ENCODE measurements at regions not wholly inside any gene's neighbourhood (a gene's known extent, or its start where the extent isn't known, plus 50 kb on each side); places are given as distances from the start of the nearest gene placed in this dataset.

- ATAC-seq (ENCODE audit: poor library complexity) (no peak), DNase-seq (no peak)
- intact Hi-C loops (cut with DNase I), result no loop called here
Measured at GRCh38 chr17:11094331-11094730, 146.7 kb upstream of the SHISA6 start.

- no peak for ATAC-seq (ENCODE audit: poor library complexity)
- intact Hi-C loops (cut with DNase I), result no loop called here
- no peak for DNase-seq
Measured at GRCh38 chr17:11086646-11087340, 154.2 kb upstream of the SHISA6 start.

- intact Hi-C loops (cut with DNase I), result no loop called here
Measured at GRCh38 chr17:11082559-11082958, 158.5 kb upstream of the SHISA6 start.

GRCh38 chr17:11081342-11081741 is 159.7 kb upstream of the SHISA6 start:
- ATAC-seq (ENCODE audit: poor library complexity) (no peak), DNase-seq (no peak)
- intact Hi-C loops (cut with DNase I), result no loop called here

More at GRCh38 chr17:11082559-11082958, 158.5 kb upstream of the SHISA6 start:
- ATAC-seq (ENCODE audit: poor library complexity) (no peak), DNase-seq (no peak)

- ATAC-seq (ENCODE audit: poor library complexity) (no peak), DNase-seq (no peak)
- intact Hi-C loops (cut with DNase I), result no loop called here
Measured at GRCh38 chr17:11077673-11078072, 163.3 kb upstream of the SHISA6 start.

GRCh38 chr17:11074451-11074850 is 166.6 kb upstream of the SHISA6 start:
- ATAC-seq (ENCODE audit: poor library complexity), result no peak
- no peak for DNase-seq
- intact Hi-C loops (cut with DNase I), result no loop called here

GRCh38 chr17:11056926-11057325 is 184.1 kb upstream of the SHISA6 start:
- DNase-seq (no peak), ATAC-seq (ENCODE audit: poor library complexity) (no peak)
- intact Hi-C loops (cut with DNase I), result no loop called here

GRCh38 chr17:11053846-11054245 is 187.2 kb upstream of the SHISA6 start:
- ATAC-seq (ENCODE audit: poor library complexity), result no peak
- no peak for DNase-seq
- intact Hi-C loops (cut with DNase I), result no loop called here

GRCh38 chr17:11049539-11049938 is 191.5 kb upstream of the SHISA6 start:
- no peak for DNase-seq
- no peak for ATAC-seq (ENCODE audit: poor library complexity)

GRCh38 chr17:11047228-11047627 is 193.8 kb upstream of the SHISA6 start:
- DNase-seq, result no peak
- ATAC-seq (ENCODE audit: poor library complexity), result no peak
- intact Hi-C loops (cut with DNase I), result no loop called here

More at GRCh38 chr17:11049539-11049938, 191.5 kb upstream of the SHISA6 start:
- intact Hi-C loops (cut with DNase I), result no loop called here

- ATAC-seq (ENCODE audit: poor library complexity) (no peak), DNase-seq (no peak)
- intact Hi-C loops (cut with DNase I), result no loop called here
Measured at GRCh38 chr17:11039342-11039741, 201.5 kb upstream of the PIRT start.

- intact Hi-C loops (cut with DNase I), result no loop called here
- DNase-seq, result no peak
- no peak for ATAC-seq (ENCODE audit: poor library complexity)
Measured at GRCh38 chr17:11035681-11036080, 197.8 kb upstream of the PIRT start.

GRCh38 chr17:11031787-11032186 is 193.9 kb upstream of the PIRT start:
- DNase-seq (no peak), ATAC-seq (ENCODE audit: poor library complexity) (no peak)
- intact Hi-C loops (cut with DNase I), result no loop called here

- intact Hi-C loops (cut with DNase I), result no loop called here
- ATAC-seq (ENCODE audit: poor library complexity), result no peak
- no peak for DNase-seq
Measured at GRCh38 chr17:11029791-11030190, 191.9 kb upstream of the PIRT start.

- intact Hi-C loops (cut with DNase I), result no loop called here
- ATAC-seq (ENCODE audit: poor library complexity) (no peak), DNase-seq (no peak)
Measured at GRCh38 chr17:11028349-11028748, 190.5 kb upstream of the PIRT start.

- ATAC-seq (ENCODE audit: poor library complexity) (no peak), DNase-seq (no peak)
- intact Hi-C loops (cut with DNase I), result no loop called here
Measured at GRCh38 chr17:11026903-11027302, 189.0 kb upstream of the PIRT start.

GRCh38 chr17:11023639-11024479 is 186.0 kb upstream of the PIRT start:
- no peak for ATAC-seq (ENCODE audit: poor library complexity)
- DNase-seq, result no peak
- intact Hi-C loops (cut with DNase I), result no loop called here

GRCh38 chr17:11006530-11006929 is 168.6 kb upstream of the PIRT start:
- ATAC-seq (ENCODE audit: poor library complexity) (no peak), DNase-seq (no peak)
- intact Hi-C loops (cut with DNase I), result no loop called here

GRCh38 chr17:11005940-11006339 is 168.1 kb upstream of the PIRT start:
- no peak for ATAC-seq (ENCODE audit: poor library complexity)
- intact Hi-C loops (cut with DNase I), result no loop called here
- DNase-seq, result no peak

- intact Hi-C loops (cut with DNase I), result no loop called here
- ATAC-seq (ENCODE audit: poor library complexity), result no peak
- no peak for DNase-seq
Measured at GRCh38 chr17:11002417-11002816, 164.5 kb upstream of the PIRT start.

Data from Right ventricle myocardium superior (tissue), 1 donor.